Mesodermal cell (in vitro differentiated cells): ENCODE measurements at regions not wholly inside any gene's neighbourhood (a gene's known extent, or its start where the extent isn't known, plus 50 kb on each side); places are given as distances from the start of the nearest gene placed in this dataset.

Experiments
- H3K27ac ChIP-seq: 2 replicates; pipeline ENCODE4 v1.7.0; 2013; ENCODE audit warnings: mild to moderate bottlenecking, low read depth, low read length, moderate library complexity; ENCODE audit not compliant: severe bottlenecking
- H3K36me3 ChIP-seq: 2 replicates; pipeline ENCODE4 v1.7.1; 2013; ENCODE audit warnings: mild to moderate bottlenecking, low read length, moderate library complexity; ENCODE audit not compliant: control insufficient read depth, insufficient read depth
- H3K4me1 ChIP-seq: one replicate; pipeline ENCODE4 v1.7.1; 2013; ENCODE audit warnings: mild to moderate bottlenecking, low read length; ENCODE audit not compliant: insufficient read depth, control insufficient read depth, poor library complexity, severe bottlenecking
- H3K4me3 ChIP-seq: 2 replicates; pipeline ENCODE4 v1.7.0; 2013; ENCODE audit warnings: low read length, control low read depth, mild to moderate bottlenecking; ENCODE audit not compliant: insufficient read depth, poor library complexity, severe bottlenecking; ENCODE audit errors: extremely low read depth
- H3K9me3 ChIP-seq: 2 replicates; pipeline ENCODE4 v1.7.1; 2013; ENCODE audit warnings: mild to moderate bottlenecking, low read length, moderate library complexity; ENCODE audit not compliant: control insufficient read depth
- WGBS, 2 experiments: methylation state at CpG; one replicate each; pipeline ENCODE4 v1.1.5; 2013; ENCODE audit warnings: missing lambda C conversion rate in 2 of 2; ENCODE audit not compliant: insufficient coverage in 2 of 2; 5-methylcytosine and 5-hydroxymethylcytosine counted together

GRCh38 chr2:13917958-13918357 lies 714.6 kb upstream of the LRATD1 start:
- WGBS, 2 experiments = no CpG with 5 or more reads among the region's 1 CpG
- Histone ChIP-seq H3K9me3 (peaks cover 3% of the 10 kb centered on the region), H3K27ac (no peak overlapping the region), H3K4me3 (no peak overlapping the region), H3K36me3 (no peaks in the 10 kb centered on the region), H3K4me1 (no peaks in the 10 kb centered on the region)

- Histone ChIP-seq H3K4me3 (no peak overlapping the region), H3K9me3 (peaks cover 3% of the 10 kb centered on the region), H3K36me3 (no peaks in the 10 kb centered on the region), H3K4me1 (no peaks in the 10 kb centered on the region), H3K27ac (no peak overlapping the region)
- 100% methylated on average over 2 of the region's 4 CpGs for WGBS, 2 experiments
Measured at GRCh38 chr2:13919981-13920382, 712.5 kb upstream of the LRATD1 start.

- Histone ChIP-seq H3K36me3 (no peaks in the 10 kb centered on the region), H3K27ac (no peak overlapping the region), H3K4me3 (no peak overlapping the region), H3K4me1 (no peaks in the 10 kb centered on the region), H3K9me3 (peaks cover 3% of the 10 kb centered on the region)
- WGBS, 2 experiments = no CpG with 5 or more reads among the region's 2 CpGs
Measured at GRCh38 chr2:13921245-13921644, 711.3 kb upstream of the LRATD1 start.

GRCh38 chr2:13923823-13924222 lies 708.7 kb upstream of the LRATD1 start:
- WGBS, 2 experiments = 85% methylated on average over 2 of the region's 6 CpGs; no CpG with 5 or more reads in 1 of the 2 experiments
- Histone ChIP-seq H3K36me3 (no peaks in the 10 kb centered on the region), H3K9me3 (peaks cover 3% of the 10 kb centered on the region), H3K4me3 (no peak overlapping the region), H3K4me1 (no peaks in the 10 kb centered on the region), H3K27ac (no peak overlapping the region)

GRCh38 chr2:13942111-13942510 lies 690.4 kb upstream of the LRATD1 start:
- Histone ChIP-seq H3K9me3 (no peaks in the 10 kb centered on the region), H3K4me3 (no peak overlapping the region), H3K27ac (no peak overlapping the region), H3K36me3 (no peaks in the 10 kb centered on the region), H3K4me1 (no peaks in the 10 kb centered on the region)
- WGBS, 2 experiments = 92 to 100% methylated on average over 1 to 2 of the region's 2 CpGs

- H3K4me3 ChIP-seq = no peak overlapping the region
- no CpG with 5 or more reads among the region's 2 CpGs for WGBS, 2 experiments
- no peaks in the 10 kb centered on the region for H3K36me3 ChIP-seq
Measured at GRCh38 chr2:13950761-13951160, 681.8 kb upstream of the LRATD1 start.

GRCh38 chr2:13968811-13969210 lies 663.7 kb upstream of the LRATD1 start:
- H3K27ac ChIP-seq = no peak overlapping the region
- H3K4me3 ChIP-seq = no peak overlapping the region
- H3K4me1 ChIP-seq = no peaks in the 10 kb centered on the region
- 75% methylated on average over 2 of the region's 2 CpGs; no CpG with 5 or more reads in 1 of the 2 experiments for WGBS, 2 experiments
- no peaks in the 10 kb centered on the region for H3K36me3 ChIP-seq
- no peaks in the 10 kb centered on the region for H3K9me3 ChIP-seq

More at GRCh38 chr2:13950761-13951160, 681.8 kb upstream of the LRATD1 start:
- H3K9me3 ChIP-seq = no peaks in the 10 kb centered on the region
- no peaks in the 10 kb centered on the region for H3K4me1 ChIP-seq
- no peak overlapping the region for H3K27ac ChIP-seq

GRCh38 chr2:13986119-13986720 lies 646.3 kb upstream of the LRATD1 start:
- Histone ChIP-seq H3K27ac (no peak overlapping the region), H3K4me3 (no peak overlapping the region), H3K36me3 (no peaks in the 10 kb centered on the region), H3K4me1 (no peaks in the 10 kb centered on the region), H3K9me3 (no peaks in the 10 kb centered on the region)
- WGBS, 2 experiments = 73 to 95% methylated on average over 2 to 4 of the region's 8 CpGs

- Histone ChIP-seq H3K4me1 (no peaks in the 10 kb centered on the region), H3K36me3 (no peaks in the 10 kb centered on the region), H3K4me3 (no peak overlapping the region), H3K9me3 (no peaks in the 10 kb centered on the region), H3K27ac (no peak overlapping the region)
Measured at GRCh38 chr2:13996527-13996926, 636.0 kb upstream of the LRATD1 start.

GRCh38 chr2:14011190-14011589 lies 621.3 kb upstream of the LRATD1 start:
- Histone ChIP-seq H3K27ac (no peak overlapping the region), H3K36me3 (no peaks in the 10 kb centered on the region), H3K9me3 (no peaks in the 10 kb centered on the region), H3K4me3 (no peak overlapping the region), H3K4me1 (no peaks in the 10 kb centered on the region)
- WGBS, 2 experiments = 83 to 88% methylated on average over 1 to 3 of the region's 4 CpGs

- 60% methylated on average over 1 of the region's 4 CpGs; no CpG with 5 or more reads in 1 of the 2 experiments for WGBS, 2 experiments
- Histone ChIP-seq H3K36me3 (no peaks in the 10 kb centered on the region), H3K4me1 (no peaks in the 10 kb centered on the region), H3K27ac (no peak overlapping the region), H3K4me3 (no peak overlapping the region), H3K9me3 (no peaks in the 10 kb centered on the region)
Measured at GRCh38 chr2:14015113-14015630, 617.3 kb upstream of the LRATD1 start.
